ENCODE measurements at regions not wholly inside any gene's neighbourhood (a gene's known extent, or its start where the extent isn't known, plus 50 kb on each side); places are given as distances from the start of the nearest gene placed in this dataset.

GRCh38 chr15:26298010-26298658 is 435.0 kb upstream of the ATP10A start:
- Histone ChIP-seq H3K27me3 (peaks cover 0 to 9% of the 10 kb centered on the region in 2 donors), H3K27ac (no peak overlapping the region)

GRCh38 chr15:26295336-26296085 is 432.4 kb upstream of the ATP10A start:
- Histone ChIP-seq H3K4me3 (no peak overlapping the region), H3K9me3 (peaks cover 0 to 6% (median 0%) of the 10 kb centered on the region in 3 donors), H3K27me3 (peaks cover 0 to 9% of the 10 kb centered on the region in 2 donors), H3K36me3 (no peaks in the 10 kb centered on the region), H3K27ac (no peak overlapping the region), H3K4me1 (no peaks in the 10 kb centered on the region)
- no peak for DNase-seq
- intact Hi-C loops (cut with DNase I; ENCODE audit: low total_unique reads): no loop called here
- no peak for TF ChIP-seq CTCF (IDR thresholded peaks at IDR 0.05)

More at GRCh38 chr15:26298010-26298658, 435.0 kb upstream of the ATP10A start:
- no peak for DNase-seq
- intact Hi-C loops (cut with DNase I; ENCODE audit: low total_unique reads): no loop called here
- TF ChIP-seq CTCF (IDR thresholded peaks at IDR 0.05): no peak
- Histone ChIP-seq H3K4me3 (no peak overlapping the region), H3K36me3 (no peaks in the 10 kb centered on the region), H3K9me3 (no peaks in the 10 kb centered on the region), H3K4me1 (no peaks in the 10 kb centered on the region)

DNA sequence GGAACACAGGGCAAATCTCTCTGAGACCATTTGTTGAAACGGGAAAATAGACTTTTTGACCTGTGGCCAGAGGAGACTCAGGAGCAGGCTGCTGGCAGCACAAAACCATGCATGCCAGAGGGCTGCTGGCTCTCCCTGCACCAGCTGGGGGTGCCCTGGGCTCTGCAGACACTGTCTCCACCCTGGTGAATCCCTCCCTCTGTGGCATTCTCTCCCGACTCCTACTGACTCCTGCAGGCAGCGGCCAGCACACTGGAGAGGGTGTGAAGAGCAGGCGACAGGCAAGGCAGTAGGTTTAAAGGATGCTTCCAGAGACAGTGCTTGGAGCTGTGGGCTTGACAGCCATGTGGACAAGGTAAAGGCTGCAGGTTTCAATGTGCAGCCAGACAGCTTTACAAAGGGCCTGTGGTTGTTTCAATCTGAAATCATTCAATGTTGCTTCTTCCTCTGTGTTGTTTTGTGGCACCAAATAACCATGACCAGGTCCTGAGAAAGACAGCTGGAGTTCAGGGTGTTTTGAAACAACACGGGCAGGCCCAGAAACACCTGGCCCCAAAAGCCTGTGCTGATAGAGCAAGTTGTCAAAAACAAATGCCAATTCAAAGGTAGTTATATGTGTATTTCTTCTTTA is 431.0 kb upstream of the ATP10A start:
- H3K27me3 ChIP-seq: peaks cover 0 to 9% of the 10 kb centered on the region in 2 donors
- no peaks in the 10 kb centered on the region for H3K4me1 ChIP-seq
- no peak overlapping the region for H3K4me3 ChIP-seq
- H3K36me3 ChIP-seq: no peaks in the 10 kb centered on the region
- intact Hi-C loops (cut with DNase I; ENCODE audit: low total_unique reads): no loop called here
- DNase-seq: no peak
- peaks cover 0 to 6% (median 0%) of the 10 kb centered on the region in 3 donors for H3K9me3 ChIP-seq
- H3K27ac ChIP-seq: no peak overlapping the region
- TF ChIP-seq CTCF (IDR thresholded peaks at IDR 0.05): no peak

DNA sequence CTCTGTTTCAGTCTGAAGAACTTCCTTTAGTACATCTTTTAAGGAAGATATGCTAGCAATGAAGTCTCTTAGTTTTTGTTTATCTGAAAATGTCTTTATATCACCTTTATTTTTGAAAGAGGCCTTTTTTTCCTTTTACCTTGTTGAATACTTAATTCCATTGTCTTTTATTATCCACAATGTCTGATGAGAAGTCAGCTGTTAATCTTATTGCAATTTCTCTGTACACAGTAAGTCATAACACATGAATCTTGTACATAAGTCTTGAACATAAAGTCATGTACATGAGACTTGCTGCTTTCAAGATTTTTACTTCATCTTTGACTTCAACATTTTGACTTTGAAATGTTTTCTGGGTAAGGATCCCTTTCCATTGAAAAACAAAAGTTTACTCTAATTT is 424.3 kb upstream of the ATP10A start:
- Histone ChIP-seq H3K4me1 (no peaks in the 10 kb centered on the region), H3K4me3 (no peak overlapping the region), H3K9me3 (peaks cover 2 to 8% (median 6%) of the 10 kb centered on the region in 3 donors), H3K36me3 (no peaks in the 10 kb centered on the region), H3K27me3 (no peaks in the 10 kb centered on the region), H3K27ac (no peak overlapping the region)
- intact Hi-C loops (cut with DNase I; ENCODE audit: low total_unique reads): no loop called here
- DNase-seq: no peak
- TF ChIP-seq CTCF (IDR thresholded peaks at IDR 0.05): no peak

GRCh38 chr15:26280281-26280680 is 417.2 kb upstream of the ATP10A start:
- Histone ChIP-seq H3K4me1 (no peaks in the 10 kb centered on the region), H3K4me3 (no peak overlapping the region), H3K9me3 (no peaks in the 10 kb centered on the region), H3K27me3 (no peaks in the 10 kb centered on the region), H3K27ac (no peak overlapping the region), H3K36me3 (no peaks in the 10 kb centered on the region)
- no peak for TF ChIP-seq CTCF (IDR thresholded peaks at IDR 0.05)
- no peak for DNase-seq
- intact Hi-C loops (cut with DNase I; ENCODE audit: low total_unique reads): no loop called here
